ENCODE measurements at regions not wholly inside any gene's neighbourhood (a gene's known extent, or its start where the extent isn't known, plus 50 kb on each side); places are given as distances from the start of the nearest gene placed in this dataset.

- no peak for TF ChIP-seq CTCF (IDR thresholded peaks at IDR 0.05; ENCODE audit: low read depth, low read length)
- Histone ChIP-seq H3K27ac (ENCODE audit: low read depth, low read length) (no peak overlapping the region), H3K9me3 (ENCODE audit: control insufficient read depth, insufficient read depth, low read length) (no peaks in the 10 kb centered on the region; the same call in 1 of the 2 replicates), H3K4me3 (ENCODE audit: low read depth, low read length) (no peak overlapping the region), H3K27me3 (ENCODE audit: control insufficient read depth, insufficient read depth, low read length) (peaks cover 29% of the 10 kb centered on the region)
- ChIA-PET CTCF (no interaction called here), POLR2A (no interaction called here)
- no peak for DNase-seq (ENCODE audit: low read depth, low spot score)
Observed at GRCh38 chr2:10235099-10235908, 67.4 kb upstream of the HPCAL1 start.

- no peak for DNase-seq (ENCODE audit: low read depth, low spot score)
- no peak for TF ChIP-seq CTCF (IDR thresholded peaks at IDR 0.05; ENCODE audit: low read depth, low read length)
- ChIA-PET POLR2A (no interaction called here), CTCF (no interaction called here)
- Histone ChIP-seq H3K27ac (ENCODE audit: low read depth, low read length) (no peak overlapping the region), H3K9me3 (ENCODE audit: control insufficient read depth, insufficient read depth, low read length) (no peaks in the 10 kb centered on the region; the same call in 1 of the 2 replicates), H3K4me3 (ENCODE audit: low read depth, low read length) (no peak overlapping the region), H3K27me3 (ENCODE audit: control insufficient read depth, insufficient read depth, low read length) (peaks cover 27% of the 10 kb centered on the region)
Observed at GRCh38 chr2:10235909-10236550, 66.7 kb upstream of the HPCAL1 start.

GRCh38 chr2:10236571-10237391 is 65.9 kb upstream of the HPCAL1 start:
- Histone ChIP-seq H3K27ac (ENCODE audit: low read depth, low read length) (no peak overlapping the region), H3K9me3 (ENCODE audit: control insufficient read depth, insufficient read depth, low read length) (no peaks in the 10 kb centered on the region; the same call in 1 of the 2 replicates), H3K4me3 (ENCODE audit: low read depth, low read length) (no peak overlapping the region), H3K27me3 (ENCODE audit: control insufficient read depth, insufficient read depth, low read length) (peaks cover 24% of the 10 kb centered on the region)
- no peak for DNase-seq (ENCODE audit: low read depth, low spot score)
- CTCF ChIA-PET = no interaction called here
- TF ChIP-seq CTCF (IDR thresholded peaks at IDR 0.05; ENCODE audit: low read depth, low read length) = no peak
- POLR2A ChIA-PET = no interaction called here

GRCh38 chr2:10237392-10238321 is 65.0 kb upstream of the HPCAL1 start:
- Histone ChIP-seq H3K27me3 (ENCODE audit: control insufficient read depth, insufficient read depth, low read length) (peaks cover 24% of the 10 kb centered on the region), H3K27ac (ENCODE audit: low read depth, low read length) (no peak overlapping the region), H3K9me3 (ENCODE audit: control insufficient read depth, insufficient read depth, low read length) (no peaks in the 10 kb centered on the region; the same call in 1 of the 2 replicates), H3K4me3 (ENCODE audit: low read depth, low read length) (no peak overlapping the region)
- DNase-seq (ENCODE audit: low read depth, low spot score) = no peak
- ChIA-PET CTCF (no interaction called here), POLR2A (no interaction called here)
- no peak for TF ChIP-seq CTCF (IDR thresholded peaks at IDR 0.05; ENCODE audit: low read depth, low read length)
